Endodermal cell (in vitro differentiated cells): ENCODE measurements at regions not wholly inside any gene's neighbourhood (a gene's known extent, or its start where the extent isn't known, plus 50 kb on each side); places are given as distances from the start of the nearest gene placed in this dataset.

Experiments used
- DNase-seq: peaks from one replicate; pipeline ENCODE4 v3.0.0-alpha.2; 2017
- H3K27ac ChIP-seq: 2 replicates; pipeline ENCODE4 v1.5.1; 2013; ENCODE audit warnings: mild to moderate bottlenecking, low read depth, low read length, moderate library complexity
- H3K27me3 ChIP-seq: 2 replicates; pipeline ENCODE4 v1.6.1; 2013; ENCODE audit warnings: mild to moderate bottlenecking, low read length, moderate library complexity; ENCODE audit not compliant: insufficient read depth, control insufficient read depth, poor library complexity, severe bottlenecking
- H3K36me3 ChIP-seq: 2 replicates; pipeline ENCODE4 v1.7.0; 2013; ENCODE audit warnings: mild to moderate bottlenecking, low read length, moderate library complexity; ENCODE audit not compliant: control insufficient read depth, insufficient read depth
- H3K4me1 ChIP-seq: one replicate; pipeline ENCODE4 v1.7.0; 2013; ENCODE audit warnings: low read length; ENCODE audit not compliant: control insufficient read depth, insufficient read depth
- H3K4me3 ChIP-seq: 2 replicates; pipeline ENCODE4 v1.5.1; 2013; ENCODE audit warnings: mild to moderate bottlenecking, low read length, moderate library complexity
- H3K9ac ChIP-seq: 2 replicates; pipeline ENCODE4 v1.6.1; 2013; ENCODE audit warnings: mild to moderate bottlenecking, low read length, moderate library complexity; ENCODE audit not compliant: poor library complexity, severe bottlenecking; ENCODE audit errors: extremely low read depth
- H3K9me3 ChIP-seq: 2 replicates; pipeline ENCODE4 v1.6.1; 2013; ENCODE audit warnings: mild to moderate bottlenecking, low read length, moderate library complexity; ENCODE audit not compliant: control insufficient read depth
- H3K27ac Mint-ChIP-seq: 2 replicates; pipeline ENCODE4 v1.8.0; 2020; ENCODE audit warnings: mixed read lengths
- H3K27me3 Mint-ChIP-seq: 2 replicates; pipeline ENCODE4 v1.8.0; 2021; ENCODE audit warnings: mild to moderate bottlenecking, mixed read lengths; ENCODE audit not compliant: insufficient read depth
- H3K36me3 Mint-ChIP-seq: 2 replicates; pipeline ENCODE4 v1.8.0; 2020; ENCODE audit warnings: low read depth, mixed read lengths
- H3K4me1 Mint-ChIP-seq: 2 replicates; pipeline ENCODE4 v1.8.0; 2020; ENCODE audit warnings: mixed read lengths
- H3K4me3 Mint-ChIP-seq: 2 replicates; pipeline ENCODE4 v1.8.0; 2020; ENCODE audit warnings: mild to moderate bottlenecking, moderate library complexity, mixed read lengths
- H3K9me3 Mint-ChIP-seq: 2 replicates; pipeline ENCODE4 v1.8.0; 2020; ENCODE audit warnings: mild to moderate bottlenecking, mixed read lengths
- WGBS, 2 experiments: methylation state at CpG; one replicate each; pipeline versions ENCODE4 v1.1.5 to v1.1.7; 2013; ENCODE audit warnings: missing lambda C conversion rate in 2 of 2, mixed read lengths in 1 of 2; ENCODE audit not compliant: insufficient coverage in 1 of 2, insufficient read length in 1 of 2; 5-methylcytosine and 5-hydroxymethylcytosine counted together
- TF ChIP-seq, protein P1 (sequence below): fragments of 200-600 bp; sonication (generic); conservative IDR thresholded peaks from 2 replicates; pipeline ENCODE4 v1.5.0; 2021; ENCODE audit warnings: antibody characterized with exemption, mild to moderate bottlenecking

DNA sequence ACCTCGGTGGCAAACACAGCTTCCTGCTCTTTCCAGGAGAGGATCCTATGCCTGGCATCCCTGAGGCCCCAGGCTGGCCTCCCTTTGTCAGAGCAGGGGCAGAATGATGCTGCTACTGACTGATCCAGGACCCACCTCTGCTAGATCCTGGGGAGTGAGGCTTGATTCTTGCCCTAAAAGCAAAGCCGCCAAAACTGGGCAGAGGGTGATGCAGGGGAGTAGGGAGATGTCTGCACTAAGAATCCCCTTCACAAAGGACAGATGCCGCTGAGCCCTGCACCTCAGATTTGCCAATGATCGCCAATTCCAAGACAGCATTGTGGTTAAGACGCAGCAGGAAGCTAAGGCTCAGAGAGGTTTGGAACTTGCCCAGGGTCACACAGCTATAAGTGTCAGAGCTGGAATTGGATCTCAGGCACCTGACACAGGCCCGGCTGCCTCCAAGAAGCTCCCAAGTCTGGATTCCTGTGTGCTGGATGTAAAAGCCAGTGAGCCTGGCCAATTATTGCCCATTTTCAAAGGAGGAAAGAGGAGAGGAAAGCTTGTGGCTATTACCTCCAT, 60.7 kb upstream of the TNRC6C start:
- no peaks in the 10 kb centered on the region for H3K36me3 ChIP-seq
- H3K27me3 ChIP-seq = no peaks in the 10 kb centered on the region
- H3K9me3 ChIP-seq = no peaks in the 10 kb centered on the region
- DNase-seq = no peak
- no peak overlapping the region for H3K9ac ChIP-seq
- no peaks in the 10 kb centered on the region for H3K9me3 Mint-ChIP-seq
- 90 to 95% methylated on average over 6 of the region's 6 CpGs for WGBS, 2 experiments
- TF ChIP-seq, protein P1, sequence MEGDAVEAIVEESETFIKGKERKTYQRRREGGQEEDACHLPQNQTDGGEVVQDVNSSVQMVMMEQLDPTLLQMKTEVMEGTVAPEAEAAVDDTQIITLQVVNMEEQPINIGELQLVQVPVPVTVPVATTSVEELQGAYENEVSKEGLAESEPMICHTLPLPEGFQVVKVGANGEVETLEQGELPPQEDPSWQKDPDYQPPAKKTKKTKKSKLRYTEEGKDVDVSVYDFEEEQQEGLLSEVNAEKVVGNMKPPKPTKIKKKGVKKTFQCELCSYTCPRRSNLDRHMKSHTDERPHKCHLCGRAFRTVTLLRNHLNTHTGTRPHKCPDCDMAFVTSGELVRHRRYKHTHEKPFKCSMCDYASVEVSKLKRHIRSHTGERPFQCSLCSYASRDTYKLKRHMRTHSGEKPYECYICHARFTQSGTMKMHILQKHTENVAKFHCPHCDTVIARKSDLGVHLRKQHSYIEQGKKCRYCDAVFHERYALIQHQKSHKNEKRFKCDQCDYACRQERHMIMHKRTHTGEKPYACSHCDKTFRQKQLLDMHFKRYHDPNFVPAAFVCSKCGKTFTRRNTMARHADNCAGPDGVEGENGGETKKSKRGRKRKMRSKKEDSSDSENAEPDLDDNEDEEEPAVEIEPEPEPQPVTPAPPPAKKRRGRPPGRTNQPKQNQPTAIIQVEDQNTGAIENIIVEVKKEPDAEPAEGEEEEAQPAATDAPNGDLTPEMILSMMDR = no peak
- H3K27ac ChIP-seq = no peak overlapping the region
- H3K4me3 Mint-ChIP-seq = no peak overlapping the region
- H3K36me3 Mint-ChIP-seq = no peaks in the 10 kb centered on the region
- no peaks in the 10 kb centered on the region for H3K27me3 Mint-ChIP-seq
- no peak overlapping the region for H3K27ac Mint-ChIP-seq
- H3K4me3 ChIP-seq = no peak overlapping the region
- no peaks in the 10 kb centered on the region for H3K4me1 Mint-ChIP-seq
- H3K4me1 ChIP-seq = no peaks in the 10 kb centered on the region

DNA sequence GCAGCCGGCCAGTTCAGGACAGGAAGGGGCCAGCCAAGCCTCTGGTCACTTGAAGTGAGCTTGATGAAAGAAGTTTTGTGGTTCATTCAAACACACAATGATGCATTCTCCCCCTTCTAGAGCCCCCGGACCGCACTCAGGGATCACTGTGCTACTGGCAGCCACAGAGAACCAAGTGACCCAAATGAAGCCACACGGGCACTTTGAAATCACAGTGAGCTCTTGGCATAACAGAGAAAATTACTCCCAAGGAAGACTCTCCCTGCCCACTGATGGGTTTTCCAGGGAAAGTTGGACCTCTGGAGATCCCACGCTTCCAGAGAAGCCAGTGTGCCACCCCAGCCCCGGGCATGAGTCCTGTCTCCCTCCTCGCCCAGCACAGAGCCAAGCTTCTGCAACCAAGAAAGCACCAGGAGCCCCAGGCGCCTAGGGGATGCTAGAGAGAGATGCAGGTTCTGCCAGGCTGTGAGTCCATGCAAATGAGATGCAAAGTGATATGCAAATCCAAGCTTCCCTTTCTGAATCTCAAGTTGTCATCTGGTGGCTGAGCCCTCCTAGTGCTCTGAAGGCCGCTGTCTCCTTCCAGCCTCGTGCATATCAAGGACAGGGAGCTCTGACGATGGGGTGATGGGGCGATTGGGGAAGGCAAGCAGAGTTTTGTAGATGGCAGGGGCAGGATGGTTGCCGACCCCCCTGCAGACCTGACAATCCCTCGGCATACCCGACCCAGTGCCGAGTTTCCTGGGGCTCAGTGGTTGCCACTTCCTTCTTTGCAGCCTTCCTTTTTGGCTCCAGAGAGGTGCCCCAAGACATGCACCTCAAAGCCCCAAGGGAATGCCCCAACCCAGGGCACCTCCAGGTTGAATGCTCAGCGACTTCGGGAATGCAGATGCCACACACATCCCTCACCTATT, 59.7 kb upstream of the TNRC6C start:
- TF ChIP-seq, protein P1 = no peak
- Mint-ChIP-seq H3K36me3 (no peaks in the 10 kb centered on the region), H3K9me3 (no peaks in the 10 kb centered on the region), H3K4me1 (no peaks in the 10 kb centered on the region), H3K4me3 (no peak overlapping the region), H3K27me3 (no peaks in the 10 kb centered on the region), H3K27ac (no peak overlapping the region)
- no peak overlapping the region for H3K27ac ChIP-seq
- 94 to 95% methylated on average over 10 to 18 of the region's 18 CpGs for WGBS, 2 experiments
- H3K4me3 ChIP-seq = no peak overlapping the region
- H3K9ac ChIP-seq = no peak overlapping the region
- no peaks in the 10 kb centered on the region for H3K27me3 ChIP-seq
- H3K4me1 ChIP-seq = no peaks in the 10 kb centered on the region
- no peaks in the 10 kb centered on the region for H3K9me3 ChIP-seq
- no peaks in the 10 kb centered on the region for H3K36me3 ChIP-seq
- DNase-seq = no peak

DNA sequence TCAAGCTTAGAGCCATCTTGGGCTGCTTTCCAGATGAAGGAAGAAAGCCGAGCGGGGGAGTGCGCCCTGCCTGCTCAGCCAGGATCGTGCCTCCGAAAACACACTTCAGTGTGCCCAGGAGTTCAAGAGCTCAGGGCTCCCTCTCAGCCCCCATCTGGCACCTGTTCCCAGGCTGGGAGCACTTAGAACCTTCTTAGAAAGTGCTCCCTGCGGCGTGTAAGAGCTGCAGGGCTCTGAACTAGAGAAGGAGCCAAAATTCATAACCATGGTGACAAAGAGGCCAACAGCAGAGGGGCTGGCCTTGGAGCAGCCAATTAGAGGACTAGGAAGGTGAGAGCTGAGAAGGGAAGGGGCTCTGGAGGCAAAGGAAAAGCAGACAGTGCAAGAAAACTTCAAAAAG, 59.0 kb upstream of the TNRC6C start:
- 90% methylated on average over 6 to 7 of the region's 7 CpGs for WGBS, 2 experiments
- H3K36me3 ChIP-seq = no peaks in the 10 kb centered on the region
- no peak overlapping the region for H3K27ac ChIP-seq
- H3K4me3 ChIP-seq = no peak overlapping the region
- no peaks in the 10 kb centered on the region for H3K9me3 ChIP-seq
- no peaks in the 10 kb centered on the region for H3K27me3 ChIP-seq
- no peak overlapping the region for H3K4me3 Mint-ChIP-seq
- no peaks in the 10 kb centered on the region for H3K4me1 ChIP-seq
- H3K27ac Mint-ChIP-seq = no peak overlapping the region
- H3K9me3 Mint-ChIP-seq = no peaks in the 10 kb centered on the region
- H3K4me1 Mint-ChIP-seq = peaks cover 4% of the 10 kb centered on the region
- no peak overlapping the region for H3K9ac ChIP-seq
- TF ChIP-seq, protein P1 = no peak
- no peak for DNase-seq
- H3K27me3 Mint-ChIP-seq = no peaks in the 10 kb centered on the region
- H3K36me3 Mint-ChIP-seq = no peaks in the 10 kb centered on the region
